ENCODE measurements at regions not wholly inside any gene's neighbourhood (a gene's known extent, or its start where the extent isn't known, plus 50 kb on each side); places are given as distances from the start of the nearest gene placed in this dataset.

GRCh38 chr13:105159841-105160240 lies 1375.6 kb downstream of the EFNB2 start:
- no peak for DNase-seq (ENCODE audit: low spot score)

- no peak for DNase-seq (ENCODE audit: low spot score)
Observed at GRCh38 chr13:105153611-105154010, 1381.9 kb downstream of the EFNB2 start.

- no peak for DNase-seq (ENCODE audit: low spot score)
Observed at GRCh38 chr13:105151639-105152038, 1383.8 kb downstream of the EFNB2 start.

- no peak for DNase-seq (ENCODE audit: low spot score)
Observed at GRCh38 chr13:105147461-105147860, 1388.0 kb downstream of the EFNB2 start.

- no peak for DNase-seq (ENCODE audit: low spot score)
Observed at GRCh38 chr13:105144936-105145335, 1390.5 kb downstream of the EFNB2 start.

- no peak for DNase-seq (ENCODE audit: low spot score)
Observed at GRCh38 chr13:105144020-105144419, 1391.4 kb downstream of the EFNB2 start.

GRCh38 chr13:105142556-105142955 lies 1392.9 kb downstream of the EFNB2 start:
- DNase-seq (ENCODE audit: low spot score): no peak

GRCh38 chr13:105139380-105140285 lies 1395.8 kb downstream of the EFNB2 start:
- peak; percentile 45 for DNase-seq (ENCODE audit: low spot score)

GRCh38 chr13:105139048-105139379 lies 1396.4 kb downstream of the EFNB2 start:
- no peak for DNase-seq (ENCODE audit: low spot score)

- peak; percentile 67 for DNase-seq (ENCODE audit: low spot score)
Observed at GRCh38 chr13:105135852-105136615, 1399.4 kb downstream of the EFNB2 start.

GRCh38 chr13:105127732-105128131 lies 1407.7 kb downstream of the EFNB2 start:
- DNase-seq (ENCODE audit: low spot score): no peak

- no peak for DNase-seq (ENCODE audit: low spot score)
Observed at GRCh38 chr13:105121221-105121620, 1414.2 kb downstream of the EFNB2 start.

- DNase-seq (ENCODE audit: low spot score): peak; percentile 18
Observed at GRCh38 chr13:105118426-105118985, 1417.0 kb downstream of the EFNB2 start.

GRCh38 chr13:105116966-105117365 lies 1418.5 kb downstream of the EFNB2 start:
- DNase-seq (ENCODE audit: low spot score): no peak

- no peak for DNase-seq (ENCODE audit: low spot score)
Observed at GRCh38 chr13:105112561-105112960, 1422.9 kb downstream of the EFNB2 start.

- DNase-seq (ENCODE audit: low spot score): no peak
Observed at GRCh38 chr13:105107781-105108180, 1427.7 kb downstream of the EFNB2 start.

- DNase-seq (ENCODE audit: low spot score): no peak
Observed at GRCh38 chr13:105105471-105105870, 1430.0 kb downstream of the EFNB2 start.

GRCh38 chr13:105097521-105097920 lies 1437.9 kb downstream of the EFNB2 start:
- DNase-seq (ENCODE audit: low spot score): no peak

- peak; percentile 86 for DNase-seq (ENCODE audit: low spot score)
Observed at GRCh38 chr13:105089858-105090643, 1445.4 kb downstream of the EFNB2 start.

GRCh38 chr13:105087945-105088344 lies 1447.5 kb downstream of the EFNB2 start:
- DNase-seq (ENCODE audit: low spot score): no peak

GRCh38 chr13:105084931-105085330 lies 1450.5 kb downstream of the EFNB2 start:
- DNase-seq (ENCODE audit: low spot score): no peak

GRCh38 chr13:105083992-105084391 lies 1451.5 kb downstream of the EFNB2 start:
- DNase-seq (ENCODE audit: low spot score): peak; percentile 66
